ENCODE measurements at regions not wholly inside any gene's neighbourhood (a gene's known extent, or its start where the extent isn't known, plus 50 kb on each side); places are given as distances from the start of the nearest gene placed in this dataset.

DNA sequence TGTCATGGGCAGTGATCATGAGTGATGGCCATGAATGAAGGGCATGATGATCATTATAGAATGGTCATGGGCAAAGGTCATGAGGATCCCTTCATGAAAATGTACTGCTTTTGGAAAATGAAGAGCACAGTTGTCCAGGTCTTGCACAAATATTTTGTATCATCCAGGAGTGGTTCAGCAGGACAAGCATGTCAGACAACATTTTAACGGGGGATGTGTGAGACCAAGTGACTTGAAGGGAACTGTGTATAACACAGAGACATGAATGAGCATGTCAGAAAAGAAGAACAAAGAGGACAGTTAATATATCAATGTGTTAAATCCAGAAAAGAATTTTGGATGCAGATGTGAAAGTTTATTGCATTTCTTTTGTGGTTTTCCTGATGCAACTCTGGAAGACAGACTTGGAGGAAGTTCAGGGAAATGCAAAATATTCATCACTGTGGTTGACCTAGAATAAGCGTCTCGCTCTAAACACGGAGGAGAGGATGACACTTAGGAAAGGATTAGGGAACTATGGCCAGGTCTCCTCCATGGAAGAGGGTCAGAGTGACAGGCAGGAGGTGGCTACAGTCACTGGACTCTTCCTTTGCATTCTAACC is 116.1 kb upstream of the IRX4 start:
- Histone ChIP-seq H3K36me3 (no peaks in the 10 kb centered on the region), H3K4me1 (no peaks in the 10 kb centered on the region), H3K9me3 (no peaks in the 10 kb centered on the region), H3K4me3 (no peak overlapping the region), H3K27me3 (no peaks in the 10 kb centered on the region), H3K27ac (no peak overlapping the region)
- DNase-seq (no peak), ATAC-seq (no peak)
- TF ChIP-seq POLR2A (IDR thresholded peaks at IDR 0.05) (no peak), CTCF (IDR thresholded peaks at IDR 0.05 in 4 of 5, conservative IDR thresholded peaks at IDR 0.05 in 1 of 5) (no peak)
- in situ Hi-C loops (cut with MboI; ENCODE audit: low sequenced_read_pairs in 4 of 4) (no loop called here), intact Hi-C loops (cut with DNase I; ENCODE audit: low total_unique reads) (no loop called here)

DNA sequence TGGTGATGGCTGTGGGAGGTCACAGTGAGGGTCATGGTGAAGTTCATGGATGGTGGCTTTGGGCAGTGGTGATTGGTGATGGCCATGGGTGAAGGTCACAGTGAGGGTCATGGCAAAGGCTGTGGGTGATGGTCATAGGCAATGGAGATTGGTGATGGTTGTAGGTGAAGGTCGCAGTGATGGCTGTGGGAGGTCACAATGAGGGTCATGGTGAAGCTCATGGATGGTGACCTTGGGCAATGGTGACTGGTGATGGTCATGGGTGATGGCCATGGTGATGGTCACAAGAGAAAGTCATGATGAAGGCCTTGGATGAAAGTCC is 115.6 kb upstream of the IRX4 start:
- no peak for DNase-seq
- H3K4me1 ChIP-seq: no peaks in the 10 kb centered on the region
- peaks cover 0 to 3% (median 0%) of the 10 kb centered on the region in 3 donors for H3K9me3 ChIP-seq
- ATAC-seq: no peak
- no peaks in the 10 kb centered on the region for H3K36me3 ChIP-seq
- H3K27me3 ChIP-seq: no peaks in the 10 kb centered on the region
- in situ Hi-C loops (cut with MboI; ENCODE audit: low sequenced_read_pairs in 4 of 4): no loop called here
- intact Hi-C loops (cut with DNase I; ENCODE audit: low total_unique reads): no loop called here
- TF ChIP-seq POLR2A (IDR thresholded peaks at IDR 0.05) (no peak), CTCF (IDR thresholded peaks at IDR 0.05 in 4 of 5, conservative IDR thresholded peaks at IDR 0.05 in 1 of 5) (no peak)
- no peak overlapping the region for H3K4me3 ChIP-seq
- no peak overlapping the region for H3K27ac ChIP-seq

DNA sequence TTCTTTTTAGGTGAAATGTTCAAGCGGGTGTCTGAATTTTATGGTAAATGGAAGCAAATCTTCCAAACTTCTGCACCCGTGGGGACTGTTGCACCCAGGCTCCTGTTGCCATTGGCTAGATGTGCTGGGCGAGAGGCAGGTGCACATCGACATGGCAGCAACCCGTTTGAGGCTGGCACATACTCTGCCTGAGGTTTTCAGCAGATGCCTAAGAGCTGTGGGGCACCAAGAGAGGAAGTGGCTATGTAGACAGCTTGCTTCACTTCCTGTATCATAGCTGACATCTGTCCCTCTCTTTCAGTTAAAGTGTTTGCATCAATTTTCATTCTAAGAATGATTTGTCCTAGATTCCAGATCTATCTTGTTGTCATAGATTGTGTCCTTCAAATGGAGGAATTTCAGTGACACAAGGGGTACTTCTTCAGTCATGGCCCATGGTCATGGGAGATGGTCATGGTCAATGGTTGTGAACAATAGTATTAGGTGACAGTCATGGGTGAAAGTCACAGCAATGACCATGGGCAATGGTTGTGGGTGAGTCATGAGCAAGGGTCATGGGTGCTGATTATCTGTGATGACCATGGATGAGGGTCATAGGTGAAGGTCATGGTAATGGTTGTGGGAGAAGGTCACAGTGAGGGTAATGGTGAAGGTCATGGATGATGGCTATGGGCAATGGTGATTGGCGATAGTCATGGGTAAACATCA is 115.1 kb upstream of the IRX4 start:
- Histone ChIP-seq H3K4me3 (no peak overlapping the region), H3K36me3 (no peaks in the 10 kb centered on the region), H3K9me3 (peaks cover 0 to 8% (median 0%) of the 10 kb centered on the region in 3 donors), H3K27ac (no peak overlapping the region), H3K27me3 (no peaks in the 10 kb centered on the region), H3K4me1 (no peaks in the 10 kb centered on the region)
- intact Hi-C loops (cut with DNase I; ENCODE audit: low total_unique reads) (no loop called here), in situ Hi-C loops (cut with MboI; ENCODE audit: low sequenced_read_pairs in 4 of 4) (no loop called here)
- TF ChIP-seq POLR2A (IDR thresholded peaks at IDR 0.05): no peak
- no peak for TF ChIP-seq CTCF (IDR thresholded peaks at IDR 0.05 in 4 of 5, conservative IDR thresholded peaks at IDR 0.05 in 1 of 5)
- ATAC-seq (no peak), DNase-seq (no peak)

- TF ChIP-seq POLR2A (IDR thresholded peaks at IDR 0.05): no peak
- TF ChIP-seq CTCF (IDR thresholded peaks at IDR 0.05 in 4 of 5, conservative IDR thresholded peaks at IDR 0.05 in 1 of 5): no peak
- Histone ChIP-seq H3K9me3 (peaks cover 0 to 12% (median 0%) of the 10 kb centered on the region in 3 donors), H3K36me3 (no peaks in the 10 kb centered on the region), H3K4me3 (no peak overlapping the region), H3K27ac (no peak overlapping the region), H3K27me3 (no peaks in the 10 kb centered on the region), H3K4me1 (no peaks in the 10 kb centered on the region)
- DNase-seq (no peak), ATAC-seq (no peak)
- intact Hi-C loops (cut with DNase I; ENCODE audit: low total_unique reads): no loop called here
- in situ Hi-C loops (cut with MboI; ENCODE audit: low sequenced_read_pairs in 4 of 4): no loop called here
Measured at GRCh38 chr5:1995491-1995890, 112.8 kb upstream of the IRX4 start.
